ENCODE measurements at regions not wholly inside any gene's neighbourhood (a gene's known extent, or its start where the extent isn't known, plus 50 kb on each side); places are given as distances from the start of the nearest gene placed in this dataset.
"Not testable (repeated sequence)": the region's sequence is repeated elsewhere in the genome, so short reads cannot be mapped to it uniquely, and the experiment has no call there.

DNA sequence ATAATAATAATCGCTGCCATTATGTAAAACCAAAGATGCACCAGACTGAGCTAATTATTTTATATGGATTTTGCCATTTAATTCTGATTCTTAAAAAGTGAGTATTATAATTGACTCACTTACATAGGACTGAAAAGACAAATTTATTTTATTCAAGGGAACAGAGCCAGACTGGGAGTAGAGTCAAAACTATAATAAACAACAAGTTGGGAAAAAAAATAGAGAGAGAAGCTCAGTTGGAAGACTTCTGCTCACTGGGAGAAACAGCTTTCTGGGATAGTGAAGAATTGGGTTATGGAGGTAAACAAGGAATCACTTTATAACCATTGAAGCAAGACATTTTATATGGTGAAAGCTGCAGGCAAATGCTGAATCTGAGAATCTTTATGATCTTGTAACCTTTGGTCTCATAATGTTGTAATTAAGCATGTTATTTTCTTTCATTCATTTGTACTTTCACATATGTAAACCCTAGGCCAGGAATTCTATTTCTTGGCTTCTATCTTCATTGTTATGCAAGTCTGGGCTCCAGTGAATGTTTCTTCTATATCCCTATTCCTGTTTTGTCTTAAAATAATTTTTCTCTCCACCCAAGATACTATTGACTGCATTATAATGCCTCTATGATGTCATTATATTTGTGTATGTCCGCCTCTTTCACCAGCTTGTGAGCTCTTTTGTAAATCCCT is 725.3 kb upstream of the CCDC179 start:
- Histone ChIP-seq H3K9ac (ENCODE audit: low read length) (no peak overlapping the region), H3K9me3 (ENCODE audit: control insufficient read depth, insufficient read depth, low read depth, low read length) (peaks cover 4% of the 10 kb centered on the region), H3K27ac (ENCODE audit: low read depth, low read length) (no peak overlapping the region), H3K4me1 (ENCODE audit: control insufficient read depth, insufficient read depth, low read length) (no peaks in the 10 kb centered on the region), H3K27me3 (ENCODE audit: control insufficient read depth, insufficient read depth, low read length) (no peaks in the 10 kb centered on the region), H3K4me3 (ENCODE audit: low read depth, low read length) (no peak overlapping the region), H3K36me3 (ENCODE audit: control insufficient read depth, insufficient read depth, low read length) (no peaks in the 10 kb centered on the region)

DNA sequence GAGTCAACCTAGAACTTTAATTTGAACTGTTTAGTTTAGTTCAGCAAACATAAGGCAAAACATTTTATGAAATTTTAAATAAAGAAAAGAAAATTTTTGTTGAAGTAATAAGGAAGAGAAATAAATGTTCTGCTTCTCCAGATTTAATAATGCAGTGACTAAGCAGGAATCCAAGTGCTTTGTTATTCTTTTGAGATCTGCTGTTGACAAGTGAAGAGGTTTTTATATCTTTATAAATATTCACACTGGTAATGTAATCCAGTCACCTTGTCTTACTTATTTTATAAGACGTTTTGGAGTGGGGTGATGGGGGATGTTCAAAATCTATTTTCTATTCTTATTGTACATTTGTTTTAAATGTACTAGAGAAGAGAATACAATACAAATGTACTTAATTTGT is 725.9 kb upstream of the CCDC179 start:
- H3K4me3 ChIP-seq (ENCODE audit: low read depth, low read length) = no peak overlapping the region

DNA sequence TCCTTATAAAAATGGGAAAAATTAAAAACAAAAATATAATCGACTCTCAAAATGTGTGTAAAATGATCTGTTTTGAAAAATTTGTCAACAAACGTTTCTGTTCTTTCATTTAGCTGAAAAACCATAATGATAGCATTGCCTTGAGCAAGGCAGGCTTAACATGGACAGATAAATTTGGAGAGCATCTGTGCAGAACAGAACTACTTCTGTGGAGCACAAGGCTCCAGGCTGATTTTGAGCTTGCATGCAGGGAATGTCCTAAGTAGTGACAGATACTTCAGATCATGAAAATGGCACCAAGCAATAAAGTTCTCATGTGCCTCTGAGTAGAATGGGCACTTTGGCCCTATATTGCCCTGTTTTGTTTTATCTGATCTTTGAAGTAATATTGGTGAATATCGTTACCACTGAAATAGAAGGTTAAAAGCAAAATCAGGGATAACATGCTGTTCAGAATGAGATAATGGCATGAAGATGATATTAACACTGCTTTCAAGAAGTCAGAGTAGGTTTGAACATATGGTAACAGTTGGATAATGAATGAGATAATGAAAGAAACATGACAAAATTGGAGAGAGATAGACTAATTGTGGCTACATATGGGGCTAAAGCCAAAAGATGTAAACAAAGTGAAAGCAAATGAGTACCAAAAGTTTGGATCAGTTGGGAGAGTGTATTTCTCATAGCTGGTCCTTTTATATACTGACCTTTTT is 730.5 kb upstream of the CCDC179 start:
- Histone ChIP-seq H3K4me3 (ENCODE audit: low read depth, low read length) (no peak overlapping the region), H3K9me3 (ENCODE audit: control insufficient read depth, insufficient read depth, low read depth, low read length) (peaks cover 4% of the 10 kb centered on the region), H3K9ac (ENCODE audit: low read length) (no peak overlapping the region), H3K4me1 (ENCODE audit: control insufficient read depth, insufficient read depth, low read length) (no peaks in the 10 kb centered on the region), H3K27me3 (ENCODE audit: control insufficient read depth, insufficient read depth, low read length) (no peaks in the 10 kb centered on the region), H3K36me3 (ENCODE audit: control insufficient read depth, insufficient read depth, low read length) (no peaks in the 10 kb centered on the region), H3K27ac (ENCODE audit: low read depth, low read length) (no peak overlapping the region)

More for the DNA sequence above, 725.9 kb upstream of the CCDC179 start:
- Histone ChIP-seq H3K27ac (ENCODE audit: low read depth, low read length) (no peak overlapping the region), H3K9me3 (ENCODE audit: control insufficient read depth, insufficient read depth, low read depth, low read length) (peaks cover 4% of the 10 kb centered on the region), H3K36me3 (ENCODE audit: control insufficient read depth, insufficient read depth, low read length) (no peaks in the 10 kb centered on the region), H3K4me1 (ENCODE audit: control insufficient read depth, insufficient read depth, low read length) (no peaks in the 10 kb centered on the region), H3K27me3 (ENCODE audit: control insufficient read depth, insufficient read depth, low read length) (no peaks in the 10 kb centered on the region), H3K9ac (ENCODE audit: low read length) (no peak overlapping the region)

GRCh38 chr11:23594755-23595154 is 734.5 kb upstream of the CCDC179 start:
- H3K4me1 ChIP-seq (ENCODE audit: control insufficient read depth, insufficient read depth, low read length) = no peaks in the 10 kb centered on the region
- no peak overlapping the region for H3K9ac ChIP-seq (ENCODE audit: low read length)
- H3K4me3 ChIP-seq (ENCODE audit: low read depth, low read length) = no peak overlapping the region
- no peaks in the 10 kb centered on the region for H3K27me3 ChIP-seq (ENCODE audit: control insufficient read depth, insufficient read depth, low read length)
- H3K36me3 ChIP-seq (ENCODE audit: control insufficient read depth, insufficient read depth, low read length) = no peaks in the 10 kb centered on the region
- H3K27ac ChIP-seq (ENCODE audit: low read depth, low read length) = no peak overlapping the region
- H3K9me3 ChIP-seq (ENCODE audit: control insufficient read depth, insufficient read depth, low read depth, low read length) = no peaks in the 10 kb centered on the region

DNA sequence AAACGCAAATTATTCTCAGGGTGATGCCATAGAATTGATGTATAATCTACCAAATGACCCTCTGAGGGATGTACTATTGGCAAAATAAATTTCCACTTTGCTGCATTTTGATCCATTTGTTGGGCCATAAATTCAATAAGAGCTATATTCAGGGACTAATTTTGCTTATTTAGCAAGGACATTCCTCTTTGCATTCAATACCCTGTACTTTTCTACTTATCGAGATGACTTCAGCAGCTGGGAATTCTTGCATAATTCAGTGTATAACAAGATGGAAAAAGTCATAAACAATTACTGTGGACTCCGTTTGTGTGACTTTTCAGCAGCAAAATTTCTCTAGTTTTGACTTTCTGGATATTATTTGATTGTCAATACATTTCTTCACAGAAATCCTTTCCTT is 744.7 kb upstream of the CCDC179 start:
- no peaks in the 10 kb centered on the region for H3K9me3 ChIP-seq (ENCODE audit: control insufficient read depth, insufficient read depth, low read depth, low read length)
- no peak overlapping the region for H3K4me3 ChIP-seq (ENCODE audit: low read depth, low read length)
- H3K9ac ChIP-seq (ENCODE audit: low read length) = no peak overlapping the region
- H3K4me1 ChIP-seq (ENCODE audit: control insufficient read depth, insufficient read depth, low read length) = no peaks in the 10 kb centered on the region
- H3K27ac ChIP-seq (ENCODE audit: low read depth, low read length) = no peak overlapping the region
- H3K27me3 ChIP-seq (ENCODE audit: control insufficient read depth, insufficient read depth, low read length) = no peaks in the 10 kb centered on the region
- no peaks in the 10 kb centered on the region for H3K36me3 ChIP-seq (ENCODE audit: control insufficient read depth, insufficient read depth, low read length)

- no peak overlapping the region for H3K27ac ChIP-seq (ENCODE audit: low read depth, low read length)
- no peak overlapping the region for H3K9ac ChIP-seq (ENCODE audit: low read length)
- no peaks in the 10 kb centered on the region for H3K36me3 ChIP-seq (ENCODE audit: control insufficient read depth, insufficient read depth, low read length)
- no peaks in the 10 kb centered on the region for H3K9me3 ChIP-seq (ENCODE audit: control insufficient read depth, insufficient read depth, low read depth, low read length)
- no peaks in the 10 kb centered on the region for H3K27me3 ChIP-seq (ENCODE audit: control insufficient read depth, insufficient read depth, low read length)
- no peak overlapping the region for H3K4me3 ChIP-seq (ENCODE audit: low read depth, low read length)
- no peaks in the 10 kb centered on the region for H3K4me1 ChIP-seq (ENCODE audit: control insufficient read depth, insufficient read depth, low read length)
Observed at GRCh38 chr11:23606191-23606590, 745.9 kb upstream of the CCDC179 start.

GRCh38 chr11:23611726-23612125 is 751.5 kb upstream of the CCDC179 start:
- no peak overlapping the region for H3K27ac ChIP-seq (ENCODE audit: low read depth, low read length)
- H3K9ac ChIP-seq (ENCODE audit: low read length) = no peak overlapping the region
- no peaks in the 10 kb centered on the region for H3K36me3 ChIP-seq (ENCODE audit: control insufficient read depth, insufficient read depth, low read length)
- H3K4me1 ChIP-seq (ENCODE audit: control insufficient read depth, insufficient read depth, low read length) = no peaks in the 10 kb centered on the region
- H3K9me3 ChIP-seq (ENCODE audit: control insufficient read depth, insufficient read depth, low read depth, low read length) = no peaks in the 10 kb centered on the region
- no peak overlapping the region for H3K4me3 ChIP-seq (ENCODE audit: low read depth, low read length)
- no peaks in the 10 kb centered on the region for H3K27me3 ChIP-seq (ENCODE audit: control insufficient read depth, insufficient read depth, low read length)

DNA sequence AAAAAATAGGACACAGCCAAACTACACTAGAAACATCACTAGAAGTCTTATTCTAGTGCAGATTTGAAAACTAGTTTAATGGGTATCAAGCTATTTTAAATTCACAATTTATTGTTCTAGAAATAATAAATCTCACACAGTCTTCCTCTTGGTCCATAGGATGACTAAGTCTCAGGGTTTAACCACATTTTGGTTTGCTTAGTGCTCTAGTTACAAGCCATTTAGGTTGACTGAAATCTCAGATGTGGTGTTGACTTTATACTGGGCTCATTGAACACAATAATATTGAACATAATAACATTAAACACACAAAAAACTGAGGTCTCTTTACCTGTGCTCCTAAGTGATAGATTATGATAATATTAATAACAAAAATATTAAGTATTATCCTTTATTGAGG is 760.3 kb upstream of the CCDC179 start:
- H3K4me3 ChIP-seq (ENCODE audit: low read depth, low read length) = no peak overlapping the region
- no peaks in the 10 kb centered on the region for H3K9me3 ChIP-seq (ENCODE audit: control insufficient read depth, insufficient read depth, low read depth, low read length)
- no peaks in the 10 kb centered on the region for H3K36me3 ChIP-seq (ENCODE audit: control insufficient read depth, insufficient read depth, low read length)
- H3K4me1 ChIP-seq (ENCODE audit: control insufficient read depth, insufficient read depth, low read length) = no peaks in the 10 kb centered on the region
- H3K27me3 ChIP-seq (ENCODE audit: control insufficient read depth, insufficient read depth, low read length) = no peaks in the 10 kb centered on the region
- no peak overlapping the region for H3K27ac ChIP-seq (ENCODE audit: low read depth, low read length)
- no peak overlapping the region for H3K9ac ChIP-seq (ENCODE audit: low read length)

GRCh38 chr11:23632293-23632692 is 772.0 kb upstream of the CCDC179 start:
- H3K9me3 ChIP-seq (ENCODE audit: control insufficient read depth, insufficient read depth, low read depth, low read length) = peaks cover 3% of the 10 kb centered on the region; the same call in 1 of the 2 replicates
- H3K4me3 ChIP-seq (ENCODE audit: low read depth, low read length) = no peak overlapping the region
- no peaks in the 10 kb centered on the region for H3K27me3 ChIP-seq (ENCODE audit: control insufficient read depth, insufficient read depth, low read length)
- no peaks in the 10 kb centered on the region for H3K4me1 ChIP-seq (ENCODE audit: control insufficient read depth, insufficient read depth, low read length)
- H3K27ac ChIP-seq (ENCODE audit: low read depth, low read length) = no peak overlapping the region
- no peaks in the 10 kb centered on the region for H3K36me3 ChIP-seq (ENCODE audit: control insufficient read depth, insufficient read depth, low read length)
- H3K9ac ChIP-seq (ENCODE audit: low read length) = no peak overlapping the region

- peak overlapping the region; percentile 69 for H3K27ac ChIP-seq (ENCODE audit: low read depth, low read length)
- no peak overlapping the region for H3K4me3 ChIP-seq (ENCODE audit: low read depth, low read length)
- no peak overlapping the region for H3K9ac ChIP-seq (ENCODE audit: low read length)
Observed at GRCh38 chr11:23644443-23644842, 784.2 kb upstream of the CCDC179 start.

GRCh38 chr11:23652336-23652735 is 792.1 kb upstream of the CCDC179 start:
- H3K4me3 ChIP-seq (ENCODE audit: low read depth, low read length); H3K9me3 ChIP-seq (ENCODE audit: control insufficient read depth, insufficient read depth, low read depth, low read length); H3K36me3 ChIP-seq (ENCODE audit: control insufficient read depth, insufficient read depth, low read length); H3K4me1 ChIP-seq (ENCODE audit: control insufficient read depth, insufficient read depth, low read length); H3K9ac ChIP-seq (ENCODE audit: low read length); H3K27me3 ChIP-seq (ENCODE audit: control insufficient read depth, insufficient read depth, low read length); H3K27ac ChIP-seq (ENCODE audit: low read depth, low read length): not testable (repeated sequence)

More at GRCh38 chr11:23644443-23644842, 784.2 kb upstream of the CCDC179 start:
- peaks cover 6% of the 10 kb centered on the region; the same call in 1 of the 2 replicates for H3K9me3 ChIP-seq (ENCODE audit: control insufficient read depth, insufficient read depth, low read depth, low read length)
- no peaks in the 10 kb centered on the region for H3K27me3 ChIP-seq (ENCODE audit: control insufficient read depth, insufficient read depth, low read length)
- peaks cover 12% of the 10 kb centered on the region for H3K4me1 ChIP-seq (ENCODE audit: control insufficient read depth, insufficient read depth, low read length)
- no peaks in the 10 kb centered on the region for H3K36me3 ChIP-seq (ENCODE audit: control insufficient read depth, insufficient read depth, low read length)

Measured in HUES6 (cell line).